Activated CD4-positive, alpha-beta T cell treated with anti-CD3 and anti-CD28 coated beads for 36 hours (primary cell): ENCODE measurements at regions not wholly inside any gene's neighbourhood (a gene's known extent, or its start where the extent isn't known, plus 50 kb on each side); places are given as distances from the start of the nearest gene placed in this dataset.
A peak's percentile ranks its signal among the peaks of the same experiment; 100 is the strongest.
"Not testable (repeated sequence)": the region's sequence is repeated elsewhere in the genome, so short reads cannot be mapped to it uniquely, and the experiment has no call there.

Source experiments
- ATAC-seq: fragments of 200-7000 bp; cut with Tn5 transposase; one replicate; pipeline ENCODE4 v1.10.0; 2021; ENCODE audit warnings: mild to moderate bottlenecking, moderate library complexity
- CTCF ChIA-PET: fragments of 350-600 bp; sonication (Branson Sonifier 250); formaldehyde crosslinking; loops from one replicate; lab custom pipeline; 2021; ENCODE audit warnings: antibody characterized with exemption; lab: Charles Lee
- POLR2A ChIA-PET: fragments of 350-600 bp; sonication (Branson Sonifier 250); formaldehyde crosslinking; loops from one replicate; lab custom pipeline; 2021; ENCODE audit warnings: antibody characterized with exemption, inconsistent platforms; lab: Charles Lee
- DNase-seq: peaks from one replicate; pipeline ENCODE4 v3.0.0-alpha.2; 2020
- H3K27ac Mint-ChIP-seq: one replicate; pipeline ENCODE4 v1.8.0; 2021; ENCODE audit warnings: mixed read lengths
- H3K27me3 Mint-ChIP-seq: one replicate; pipeline ENCODE4 v1.8.0; 2021; ENCODE audit warnings: mixed read lengths
- H3K36me3 Mint-ChIP-seq: one replicate; pipeline ENCODE4 v1.8.0; 2021; ENCODE audit warnings: low read depth, mixed read lengths
- H3K4me1 Mint-ChIP-seq: one replicate; pipeline ENCODE4 v1.8.0; 2021; ENCODE audit warnings: mixed read lengths
- H3K4me3 Mint-ChIP-seq: one replicate; pipeline ENCODE4 v1.8.0; 2021; ENCODE audit warnings: mild to moderate bottlenecking, moderate library complexity, mixed read lengths
- H3K9me3 Mint-ChIP-seq: one replicate; pipeline ENCODE4 v1.8.0; 2021; ENCODE audit warnings: low read depth, mixed read lengths
- intact Hi-C, 2 experiments: fragments of 100-400 bp; cut with DNase I in 1 of 2; cut with micrococcal nuclease in 1 of 2; formaldehyde crosslinking; loops; one replicate each; pipeline versions ENCODE4 v1.14.2 to v1.15.1; 2022 to 2024; cut with DNase I, micrococcal nuclease

GRCh38 chr5:82635561-82636288, 357.6 kb upstream of the RPS23 start:
- ChIA-PET CTCF (interaction anchor here (0.6 to 1.1 kb wide), 3 partner anchors 10 to 285 kb away, joined by 3 read pairs; no protein-coding TSS in a partner anchor), POLR2A (no interaction called here)
- Mint-ChIP-seq H3K9me3 (no peaks in the 10 kb centered on the region), H3K4me1 (peaks cover 6% of the 10 kb centered on the region), H3K27ac (no peak overlapping the region), H3K36me3 (no peaks in the 10 kb centered on the region), H3K4me3 (no peak overlapping the region), H3K27me3 (no peaks in the 10 kb centered on the region)
- peak; percentile 96 for ATAC-seq
- intact Hi-C loops: loop anchor here (2.0 to 10.0 kb wide), 2 partner anchors 279 to 929 kb away; no protein-coding TSS in a partner anchor
- peak; percentile 41 for DNase-seq

- no peak overlapping the region for H3K27ac Mint-ChIP-seq
- no peaks in the 10 kb centered on the region for H3K36me3 Mint-ChIP-seq
- DNase-seq (no peak), ATAC-seq (no peak)
- no peak overlapping the region for H3K4me3 Mint-ChIP-seq
- POLR2A ChIA-PET: interaction anchor here (0.6 kb wide), 1 partner anchor 73 kb away, joined by 3 read pairs; no protein-coding TSS in a partner anchor
- CTCF ChIA-PET: interaction anchor here (0.6 to 0.7 kb wide), 3 partner anchors 34 to 840 kb away, joined by 3 read pairs; no protein-coding TSS in a partner anchor
- H3K27me3 Mint-ChIP-seq: no peaks in the 10 kb centered on the region
- intact Hi-C loops: no loop called here
- no peaks in the 10 kb centered on the region for H3K9me3 Mint-ChIP-seq
- no peaks in the 10 kb centered on the region for H3K4me1 Mint-ChIP-seq
Observed at GRCh38 chr5:82628364-82628910, 350.3 kb upstream of the RPS23 start.

GRCh38 chr5:82626905-82627591, 348.9 kb upstream of the RPS23 start:
- H3K36me3 Mint-ChIP-seq, H3K27me3 Mint-ChIP-seq, H3K4me1 Mint-ChIP-seq, H3K4me3 Mint-ChIP-seq, intact Hi-C loops, DNase-seq, H3K9me3 Mint-ChIP-seq, POLR2A ChIA-PET, CTCF ChIA-PET, ATAC-seq, H3K27ac Mint-ChIP-seq: not testable (repeated sequence)

- CTCF ChIA-PET, intact Hi-C loops, H3K27me3 Mint-ChIP-seq, H3K4me3 Mint-ChIP-seq, ATAC-seq, H3K4me1 Mint-ChIP-seq, DNase-seq, H3K27ac Mint-ChIP-seq, H3K9me3 Mint-ChIP-seq, POLR2A ChIA-PET, H3K36me3 Mint-ChIP-seq: not testable (repeated sequence)
Observed at GRCh38 chr5:82626012-82626411, 347.9 kb upstream of the RPS23 start.

GRCh38 chr5:82624062-82624461, 345.9 kb upstream of the RPS23 start:
- Mint-ChIP-seq H3K9me3 (no peaks in the 10 kb centered on the region), H3K27ac (no peak overlapping the region), H3K36me3 (no peaks in the 10 kb centered on the region), H3K4me1 (peaks cover 5% of the 10 kb centered on the region), H3K4me3 (no peak overlapping the region), H3K27me3 (no peaks in the 10 kb centered on the region)
- CTCF ChIA-PET: no interaction called here
- ATAC-seq: no peak
- no peak for DNase-seq
- POLR2A ChIA-PET: no interaction called here
- intact Hi-C loops: no loop called here

GRCh38 chr5:82622711-82623514, 344.8 kb upstream of the RPS23 start:
- no peak overlapping the region for H3K4me3 Mint-ChIP-seq
- intact Hi-C loops: no loop called here
- POLR2A ChIA-PET: no interaction called here
- CTCF ChIA-PET: interaction anchor here (0.8 kb wide), 1 partner anchor 16 kb away, joined by 3 read pairs; no protein-coding TSS in a partner anchor
- ATAC-seq: no peak
- no peaks in the 10 kb centered on the region for H3K27me3 Mint-ChIP-seq
- no peak for DNase-seq
- H3K4me1 Mint-ChIP-seq: peaks cover 5% of the 10 kb centered on the region
- H3K9me3 Mint-ChIP-seq: no peaks in the 10 kb centered on the region
- H3K36me3 Mint-ChIP-seq: no peaks in the 10 kb centered on the region
- no peak overlapping the region for H3K27ac Mint-ChIP-seq

- ATAC-seq: no peak
- no peaks in the 10 kb centered on the region for H3K9me3 Mint-ChIP-seq
Observed at GRCh38 chr5:82622205-82622604, 344.1 kb upstream of the RPS23 start.

GRCh38 chr5:82620957-82621600, 342.9 kb upstream of the RPS23 start:
- Mint-ChIP-seq H3K4me1 (peaks cover 5% of the 10 kb centered on the region), H3K9me3 (no peaks in the 10 kb centered on the region), H3K36me3 (no peaks in the 10 kb centered on the region), H3K27me3 (no peaks in the 10 kb centered on the region), H3K4me3 (no peak overlapping the region), H3K27ac (no peak overlapping the region)
- ChIA-PET POLR2A (no interaction called here), CTCF (interaction anchor here (1.3 kb wide), 1 partner anchor 22 kb away, joined by 3 read pairs; no protein-coding TSS in a partner anchor)
- ATAC-seq (no peak), DNase-seq (peak; percentile 10)
- intact Hi-C loops: no loop called here

More at GRCh38 chr5:82622205-82622604, 344.1 kb upstream of the RPS23 start:
- no peak overlapping the region for H3K27ac Mint-ChIP-seq
- ChIA-PET CTCF (interaction anchor here (0.8 kb wide), 1 partner anchor 17 kb away, joined by 3 read pairs; no protein-coding TSS in a partner anchor), POLR2A (no interaction called here)
- no peak for DNase-seq
- H3K27me3 Mint-ChIP-seq: no peaks in the 10 kb centered on the region
- intact Hi-C loops: no loop called here
- H3K4me1 Mint-ChIP-seq: peaks cover 5% of the 10 kb centered on the region
- no peak overlapping the region for H3K4me3 Mint-ChIP-seq
- no peaks in the 10 kb centered on the region for H3K36me3 Mint-ChIP-seq

GRCh38 chr5:82619097-82619496, 340.9 kb upstream of the RPS23 start:
- POLR2A ChIA-PET: no interaction called here

GRCh38 chr5:82614706-82615105, 336.6 kb upstream of the RPS23 start:
- no peaks in the 10 kb centered on the region for H3K9me3 Mint-ChIP-seq
- no peaks in the 10 kb centered on the region for H3K4me1 Mint-ChIP-seq
- no peaks in the 10 kb centered on the region for H3K36me3 Mint-ChIP-seq
- POLR2A ChIA-PET: no interaction called here
- intact Hi-C loops: no loop called here
- H3K4me3 Mint-ChIP-seq: no peak overlapping the region
- CTCF ChIA-PET: no interaction called here
- H3K27ac Mint-ChIP-seq: no peak overlapping the region
- H3K27me3 Mint-ChIP-seq: no peaks in the 10 kb centered on the region
- DNase-seq (no peak), ATAC-seq (no peak)

More at GRCh38 chr5:82619097-82619496, 340.9 kb upstream of the RPS23 start:
- Mint-ChIP-seq H3K27me3 (no peaks in the 10 kb centered on the region), H3K9me3 (no peaks in the 10 kb centered on the region), H3K36me3 (no peaks in the 10 kb centered on the region), H3K4me3 (no peak overlapping the region), H3K4me1 (peaks cover 5% of the 10 kb centered on the region), H3K27ac (no peak overlapping the region)
- ATAC-seq: no peak
- intact Hi-C loops: no loop called here
- CTCF ChIA-PET: no interaction called here
- DNase-seq: no peak

GRCh38 chr5:82613891-82614290, 335.7 kb upstream of the RPS23 start:
- CTCF ChIA-PET: no interaction called here
- Mint-ChIP-seq H3K9me3 (peaks cover 3% of the 10 kb centered on the region), H3K27ac (no peak overlapping the region), H3K4me1 (no peaks in the 10 kb centered on the region), H3K36me3 (no peaks in the 10 kb centered on the region), H3K27me3 (no peaks in the 10 kb centered on the region), H3K4me3 (no peak overlapping the region)
- POLR2A ChIA-PET: no interaction called here
- DNase-seq: no peak
- ATAC-seq: no peak
- intact Hi-C loops: no loop called here
